Astrocyte (in vitro differentiated cells and primary cell): ENCODE measurements at regions not wholly inside any gene's neighbourhood (a gene's known extent, or its start where the extent isn't known, plus 50 kb on each side); places are given as distances from the start of the nearest gene placed in this dataset.

Experiments used
- DNase-seq: peaks from one replicate; pipeline ENCODE4 v3.0.0-alpha.2; 2010; ENCODE audit warnings: low read depth
- FAIRE-seq: peaks from 2 replicates; lab custom pipeline; 2011; peaks lifted over from hg19 to GRCh38; lab: Jason Lieb, UNC
- H2AFZ ChIP-seq: 2 replicates; pipeline ENCODE4 v1.6.0; 2012; ENCODE audit warnings: low read depth, low read length, inconsistent platforms
- H3K27ac ChIP-seq: 2 replicates; pipeline ENCODE4 v1.5.1; 2011; ENCODE audit warnings: low read depth, low read length, inconsistent platforms
- H3K27me3 ChIP-seq: 2 replicates; pipeline ENCODE4 v1.6.0; 2011; ENCODE audit warnings: low read length, inconsistent platforms; ENCODE audit not compliant: insufficient read depth
- H3K36me3 ChIP-seq: 2 replicates; pipeline ENCODE4 v1.5.1; 2011; ENCODE audit warnings: low read length, inconsistent platforms; ENCODE audit not compliant: insufficient read depth
- H3K4me1 ChIP-seq: 2 replicates; pipeline ENCODE4 v1.5.1; 2011; ENCODE audit warnings: low read length, inconsistent platforms; ENCODE audit not compliant: insufficient read depth
- H3K4me2 ChIP-seq: 2 replicates; pipeline ENCODE4 v1.6.0; 2012; ENCODE audit warnings: low read length, inconsistent platforms
- H3K4me3 ChIP-seq: 2 replicates; pipeline ENCODE4 v1.5.1; 2011; ENCODE audit warnings: low read depth, mild to moderate bottlenecking, low read length, inconsistent platforms; ENCODE audit not compliant: insufficient read depth
- H3K79me2 ChIP-seq: 2 replicates; pipeline ENCODE4 v1.6.0; 2012; ENCODE audit warnings: mild to moderate bottlenecking, low read length, inconsistent platforms; ENCODE audit not compliant: insufficient read depth
- H3K9ac ChIP-seq: 2 replicates; pipeline ENCODE4 v1.6.0; 2012; ENCODE audit warnings: mild to moderate bottlenecking, low read length, inconsistent platforms
- H3K9me3 ChIP-seq: 2 replicates; pipeline ENCODE4 v1.5.1; 2012; ENCODE audit warnings: low read depth, mild to moderate bottlenecking, low read length, inconsistent platforms; ENCODE audit not compliant: insufficient read depth
- H4K20me1 ChIP-seq: 2 replicates; pipeline ENCODE4 v1.6.0; 2012; ENCODE audit warnings: low read length, inconsistent platforms; ENCODE audit not compliant: insufficient read depth
- H3K27ac Mint-ChIP-seq: one replicate; pipeline ENCODE4 v1.8.0; 2021; ENCODE audit warnings: mild to moderate bottlenecking, mixed read lengths; ENCODE audit not compliant: unreplicated experiment
- H3K27me3 Mint-ChIP-seq: one replicate; pipeline ENCODE4 v1.8.0; 2021; ENCODE audit warnings: low read depth, mixed read lengths; ENCODE audit not compliant: unreplicated experiment
- H3K36me3 Mint-ChIP-seq: one replicate; pipeline ENCODE4 v1.8.0; 2021; ENCODE audit warnings: low read depth, mixed read lengths; ENCODE audit not compliant: unreplicated experiment
- H3K4me1 Mint-ChIP-seq: one replicate; pipeline ENCODE4 v1.8.0; 2021; ENCODE audit warnings: low read depth, mixed read lengths; ENCODE audit not compliant: unreplicated experiment
- H3K4me3 Mint-ChIP-seq: one replicate; pipeline ENCODE4 v1.8.0; 2021; ENCODE audit warnings: mild to moderate bottlenecking, moderate library complexity, mixed read lengths; ENCODE audit not compliant: unreplicated experiment
- H3K9me3 Mint-ChIP-seq: one replicate; pipeline ENCODE4 v1.8.0; 2021; ENCODE audit warnings: mild to moderate bottlenecking, mixed read lengths; ENCODE audit not compliant: unreplicated experiment
- EZH2 ChIP-seq: IDR thresholded peaks from 2 replicates; pipeline ENCODE4 v1.6.1; 2012; ENCODE audit warnings: mild to moderate bottlenecking, low read length, inconsistent platforms; ENCODE audit not compliant: insufficient read depth
- TF ChIP-seq, protein P1 (sequence below): IDR thresholded peaks from 2 replicates; pipeline ENCODE4 v1.5.1; 2011; ENCODE audit warnings: low read depth, mild to moderate bottlenecking, inconsistent platforms, low read length, moderate library complexity; ENCODE audit not compliant: insufficient read depth

DNA sequence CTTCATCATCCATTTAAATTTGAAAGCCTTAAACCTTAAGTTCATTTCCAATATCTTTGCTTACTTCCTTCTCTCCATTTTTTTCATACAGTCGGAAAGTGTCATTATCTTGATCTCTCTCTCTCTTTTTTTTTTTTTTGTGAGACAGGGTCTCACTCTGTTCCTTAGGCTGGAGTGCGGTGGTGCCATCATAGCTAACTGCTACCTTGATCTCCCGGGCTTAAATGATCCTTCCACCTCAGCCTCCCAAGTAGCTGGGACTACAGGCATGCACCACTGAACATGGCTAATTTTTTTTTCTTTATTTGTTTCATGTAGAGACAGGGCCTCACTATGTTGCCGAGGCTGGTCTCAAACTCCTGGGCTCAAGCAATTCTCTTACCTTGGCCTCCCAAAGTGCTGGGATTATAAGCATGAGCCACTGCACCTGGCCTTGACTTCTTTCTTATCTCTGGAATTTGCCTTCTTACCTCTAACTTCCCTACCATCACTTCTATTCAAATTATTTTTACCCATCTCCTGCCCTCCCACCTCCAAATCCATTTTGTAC is 222.2 kb downstream of the MYCN start:
- no peaks in the 10 kb centered on the region for H3K4me1 ChIP-seq
- no peaks in the 10 kb centered on the region for H4K20me1 ChIP-seq
- H3K4me3 ChIP-seq = no peak overlapping the region
- peaks cover 40% of the 10 kb centered on the region for H3K27me3 Mint-ChIP-seq
- H3K27me3 ChIP-seq = no peaks in the 10 kb centered on the region
- H3K36me3 Mint-ChIP-seq = no peaks in the 10 kb centered on the region
- no peak overlapping the region for H3K4me2 ChIP-seq
- H3K4me3 Mint-ChIP-seq = no peak overlapping the region
- TF ChIP-seq EZH2 = no peak
- DNase-seq = no peak
- H3K4me1 Mint-ChIP-seq = peaks cover 2% of the 10 kb centered on the region
- H3K27ac ChIP-seq = no peak overlapping the region
- peaks cover 4% of the 10 kb centered on the region for H3K9me3 Mint-ChIP-seq
- no peaks in the 10 kb centered on the region for H3K36me3 ChIP-seq
- no peak overlapping the region for H3K27ac Mint-ChIP-seq
- H3K79me2 ChIP-seq = no peaks in the 10 kb centered on the region
- peaks cover 11% of the 10 kb centered on the region for H3K9me3 ChIP-seq
- H3K9ac ChIP-seq = no peak overlapping the region
- FAIRE-seq = no peak
- no peak overlapping the region for H2AFZ ChIP-seq

DNA sequence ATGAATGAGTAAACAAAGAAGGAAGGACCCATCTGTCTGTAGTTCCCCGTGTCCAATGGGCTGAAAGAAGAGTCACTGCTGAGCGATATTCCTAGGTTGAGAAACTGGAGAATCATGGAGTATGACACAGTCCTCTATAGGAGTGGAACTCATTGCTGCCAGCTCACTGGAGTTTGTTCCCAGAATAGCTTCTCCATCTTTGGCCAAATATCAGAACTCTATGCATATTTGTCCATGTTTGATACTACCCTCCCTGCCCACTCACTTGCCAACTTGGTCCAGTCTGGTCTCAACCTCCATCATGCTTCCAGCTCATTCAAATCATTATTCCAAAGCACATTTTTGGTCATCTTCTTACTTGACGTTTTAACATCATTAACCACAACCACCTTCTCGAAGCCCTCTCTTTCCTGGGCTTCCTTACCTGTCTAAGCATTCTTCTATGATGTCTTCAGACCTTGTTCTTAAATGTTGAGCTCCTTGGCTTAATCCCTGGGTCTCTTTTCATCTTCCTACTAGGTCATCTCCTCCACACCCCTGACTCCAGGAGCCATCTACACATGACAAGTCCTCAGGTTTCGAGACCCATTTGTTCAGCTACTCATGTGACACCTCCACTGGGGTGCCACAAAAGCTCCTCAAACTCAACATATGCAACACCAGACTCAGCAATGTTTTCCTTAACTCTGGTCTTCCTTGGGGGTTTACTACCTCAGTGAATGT is 221.6 kb downstream of the MYCN start:
- Histone ChIP-seq H3K9ac (no peak overlapping the region), H3K4me3 (no peak overlapping the region), H4K20me1 (no peaks in the 10 kb centered on the region), H3K9me3 (peaks cover 8% of the 10 kb centered on the region), H2AFZ (no peak overlapping the region), H3K27me3 (no peaks in the 10 kb centered on the region), H3K79me2 (no peaks in the 10 kb centered on the region), H3K4me2 (no peak overlapping the region), H3K4me1 (no peaks in the 10 kb centered on the region), H3K27ac (no peak overlapping the region), H3K36me3 (no peaks in the 10 kb centered on the region)
- Mint-ChIP-seq H3K9me3 (peaks cover 4% of the 10 kb centered on the region), H3K4me3 (no peak overlapping the region), H3K36me3 (no peaks in the 10 kb centered on the region), H3K4me1 (no peaks in the 10 kb centered on the region), H3K27me3 (peaks cover 33% of the 10 kb centered on the region), H3K27ac (no peak overlapping the region)
- FAIRE-seq (no peak), DNase-seq (no peak)
- TF ChIP-seq, protein P1, sequence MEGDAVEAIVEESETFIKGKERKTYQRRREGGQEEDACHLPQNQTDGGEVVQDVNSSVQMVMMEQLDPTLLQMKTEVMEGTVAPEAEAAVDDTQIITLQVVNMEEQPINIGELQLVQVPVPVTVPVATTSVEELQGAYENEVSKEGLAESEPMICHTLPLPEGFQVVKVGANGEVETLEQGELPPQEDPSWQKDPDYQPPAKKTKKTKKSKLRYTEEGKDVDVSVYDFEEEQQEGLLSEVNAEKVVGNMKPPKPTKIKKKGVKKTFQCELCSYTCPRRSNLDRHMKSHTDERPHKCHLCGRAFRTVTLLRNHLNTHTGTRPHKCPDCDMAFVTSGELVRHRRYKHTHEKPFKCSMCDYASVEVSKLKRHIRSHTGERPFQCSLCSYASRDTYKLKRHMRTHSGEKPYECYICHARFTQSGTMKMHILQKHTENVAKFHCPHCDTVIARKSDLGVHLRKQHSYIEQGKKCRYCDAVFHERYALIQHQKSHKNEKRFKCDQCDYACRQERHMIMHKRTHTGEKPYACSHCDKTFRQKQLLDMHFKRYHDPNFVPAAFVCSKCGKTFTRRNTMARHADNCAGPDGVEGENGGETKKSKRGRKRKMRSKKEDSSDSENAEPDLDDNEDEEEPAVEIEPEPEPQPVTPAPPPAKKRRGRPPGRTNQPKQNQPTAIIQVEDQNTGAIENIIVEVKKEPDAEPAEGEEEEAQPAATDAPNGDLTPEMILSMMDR = no peak
- TF ChIP-seq EZH2 = no peak

DNA sequence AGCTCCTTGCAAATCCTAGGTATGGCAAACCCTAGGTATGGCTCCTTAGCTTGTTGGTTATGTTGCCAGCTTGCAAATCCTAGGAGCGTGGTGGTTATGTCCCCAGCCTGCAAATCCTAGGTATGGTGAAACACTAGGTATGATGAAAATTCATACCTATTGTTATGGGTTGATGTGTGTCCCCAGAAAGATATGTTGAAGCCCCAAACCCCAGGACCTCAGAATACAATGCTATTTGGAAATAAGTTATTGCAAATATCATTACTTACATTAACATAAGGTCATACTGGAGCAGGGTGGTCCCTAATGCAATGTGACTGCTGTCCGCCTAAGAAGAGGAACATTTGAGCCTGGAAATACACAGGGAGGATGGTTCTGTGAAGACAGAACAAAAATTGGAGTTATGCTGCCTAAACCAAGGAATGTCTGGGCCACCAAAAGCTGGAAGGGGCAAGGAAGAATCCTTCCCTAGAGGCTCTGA is 220.8 kb downstream of the MYCN start:
- no peaks in the 10 kb centered on the region for H3K36me3 ChIP-seq
- DNase-seq = no peak
- H3K27ac ChIP-seq = no peak overlapping the region
- Mint-ChIP-seq H3K27ac (no peak overlapping the region), H3K36me3 (no peaks in the 10 kb centered on the region), H3K4me1 (no peaks in the 10 kb centered on the region), H3K27me3 (peaks cover 25% of the 10 kb centered on the region), H3K9me3 (peaks cover 4% of the 10 kb centered on the region), H3K4me3 (no peak overlapping the region)
- no peaks in the 10 kb centered on the region for H3K79me2 ChIP-seq
- no peaks in the 10 kb centered on the region for H3K27me3 ChIP-seq
- no peak overlapping the region for H3K9ac ChIP-seq
- peaks cover 8% of the 10 kb centered on the region for H3K9me3 ChIP-seq
- H3K4me2 ChIP-seq = no peak overlapping the region
- no peak overlapping the region for H2AFZ ChIP-seq
- no peaks in the 10 kb centered on the region for H4K20me1 ChIP-seq
- no peak for FAIRE-seq
- H3K4me1 ChIP-seq = no peaks in the 10 kb centered on the region
- TF ChIP-seq, protein P1 = no peak
- TF ChIP-seq EZH2 = no peak
- no peak overlapping the region for H3K4me3 ChIP-seq
